CD14-positive monocyte (primary cell): ENCODE measurements at regions not wholly inside any gene's neighbourhood (a gene's known extent, or its start where the extent isn't known, plus 50 kb on each side); places are given as distances from the start of the nearest gene placed in this dataset.

ENCODE experiments used
- DNase-seq, 3 donors: peaks; one replicate each; pipeline ENCODE4 v3.0.0-alpha.2; 2011 to 2022
- H2AFZ ChIP-seq: 2 replicates; pipeline ENCODE4 v1.6.0; 2012; ENCODE audit warnings: mild to moderate bottlenecking, low read depth, low read length, inconsistent platforms; ENCODE audit not compliant: insufficient read depth, poor library complexity, severe bottlenecking
- H3K27ac ChIP-seq, 2 donors: 1 replicate in 1 of 2; 2 replicates in 1 of 2; pipeline ENCODE4 v1.5.1; 2012 to 2013; ENCODE audit warnings: low read length in 2 of 2, control low read depth in 1 of 2, inconsistent platforms in 1 of 2, low read depth in 1 of 2, mild to moderate bottlenecking in 1 of 2
- H3K27me3 ChIP-seq, 2 donors: one replicate each; pipeline versions ENCODE4 v1.6.0 to v1.6.1; 2011 to 2013; ENCODE audit warnings: low read length in 2 of 2; ENCODE audit not compliant: control insufficient read depth in 2 of 2, insufficient read depth in 2 of 2
- H3K36me3 ChIP-seq, 2 donors: replicated peaks in 1 of 2; 1 replicate in 1 of 2; 2 replicates in 1 of 2; pipeline versions ENCODE4 v1.5.1 to v1.6.1; 2012 to 2013; ENCODE audit warnings: low read length in 2 of 2, control low read depth in 1 of 2, inconsistent platforms in 1 of 2, mild to moderate bottlenecking in 1 of 2; ENCODE audit not compliant: insufficient read depth in 2 of 2, control insufficient read depth in 1 of 2
- H3K4me1 ChIP-seq, 2 donors: 1 replicate in 1 of 2; 2 replicates in 1 of 2; pipeline versions ENCODE4 v1.5.1 to v1.6.1; 2012 to 2013; ENCODE audit warnings: low read length in 2 of 2, control low read depth in 1 of 2, inconsistent platforms in 1 of 2, mild to moderate bottlenecking in 1 of 2, moderate library complexity in 1 of 2; ENCODE audit not compliant: insufficient read depth in 2 of 2, control insufficient read depth in 1 of 2
- H3K4me2 ChIP-seq: replicated peaks from 2 replicates; pipeline ENCODE3; 2012; ENCODE audit warnings: low read length, moderate library complexity, mild to moderate bottlenecking; ENCODE audit not compliant: poor library complexity, severe bottlenecking; ENCODE audit errors: extremely low read depth
- H3K4me3 ChIP-seq, 3 experiments: fragments of 200-600 bp in 1 of 3; sonication (generic) in 1 of 3; replicated peaks in 1 of 3; 1 replicate in 2 of 3; 2 replicates in 1 of 3; pipeline ENCODE4 v1.5.1; 2011 to 2013; ENCODE audit warnings: low read length in 3 of 3, mild to moderate bottlenecking in 3 of 3, control low read depth in 2 of 3, low read depth in 2 of 3, inconsistent platforms in 1 of 3, moderate library complexity in 1 of 3
- H3K79me2 ChIP-seq: 2 replicates; pipeline ENCODE4 v1.6.0; 2012; ENCODE audit warnings: mild to moderate bottlenecking, control low read depth, inconsistent platforms, low read length, moderate library complexity; ENCODE audit not compliant: insufficient read depth
- H3K9ac ChIP-seq: 2 replicates; pipeline ENCODE4 v1.6.0; 2017; ENCODE audit warnings: low read length, mild to moderate bottlenecking; ENCODE audit not compliant: insufficient read depth, poor library complexity, severe bottlenecking
- H3K9me3 ChIP-seq, 2 donors: replicated peaks in 1 of 2; 1 replicate in 1 of 2; 2 replicates in 1 of 2; pipeline versions ENCODE4 v1.5.1 to v1.6.1; 2012 to 2013; ENCODE audit warnings: low read length in 2 of 2, control low read depth in 1 of 2; ENCODE audit not compliant: control insufficient read depth in 1 of 2, insufficient read depth in 1 of 2
- H4K20me1 ChIP-seq: 2 replicates; pipeline ENCODE4 v1.6.0; 2012; ENCODE audit warnings: mild to moderate bottlenecking, low read length, control low read depth, moderate library complexity; ENCODE audit not compliant: insufficient read depth
- H3K27ac Mint-ChIP-seq, 7 donors: one replicate each; pipeline ENCODE4 v1.8.0; 2020; ENCODE audit warnings: mild to moderate bottlenecking in 7 of 7, mixed read lengths in 7 of 7, moderate library complexity in 6 of 7, inconsistent platforms in 2 of 7
- H3K27me3 Mint-ChIP-seq, 3 donors: one replicate each; pipeline ENCODE4 v1.8.0; 2021 to 2022; ENCODE audit warnings: low read depth in 3 of 3, mild to moderate bottlenecking in 3 of 3, mixed read lengths in 3 of 3, moderate library complexity in 3 of 3, inconsistent platforms in 1 of 3
- H3K36me3 Mint-ChIP-seq, 2 donors: one replicate each; pipeline ENCODE4 v1.8.0; 2020; ENCODE audit warnings: mixed read lengths in 2 of 2, inconsistent platforms in 1 of 2, mild to moderate bottlenecking in 1 of 2
- H3K4me1 Mint-ChIP-seq: one replicate; pipeline ENCODE4 v1.8.0; 2020; ENCODE audit warnings: mild to moderate bottlenecking, mixed read lengths
- H3K4me3 Mint-ChIP-seq, 2 donors: one replicate each; pipeline ENCODE4 v1.8.0; 2020; ENCODE audit warnings: mild to moderate bottlenecking in 2 of 2, mixed read lengths in 2 of 2, moderate library complexity in 1 of 2
- H3K9me3 Mint-ChIP-seq, 7 donors: one replicate each; pipeline ENCODE4 v1.8.0; 2020 to 2022; ENCODE audit warnings: mixed read lengths in 7 of 7, mild to moderate bottlenecking in 6 of 7, moderate library complexity in 6 of 7, inconsistent platforms in 2 of 7
- CTCF ChIP-seq: fragments of 200-600 bp; IDR thresholded peaks from one replicate; pipeline ENCODE4 v1.8.0; 2022; ENCODE audit warnings: antibody characterized with exemption, mild to moderate bottlenecking
- WGBS: methylation state at CpG from one replicate; pipeline ENCODE4 v1.1.5; 2013; ENCODE audit warnings: missing lambda C conversion rate; ENCODE audit not compliant: insufficient coverage; 5-methylcytosine and 5-hydroxymethylcytosine counted together
- intact Hi-C, 2 donors: fragments of 100-400 bp; cut with micrococcal nuclease; formaldehyde crosslinking; loops; one replicate each; pipeline versions ENCODE4 v1.15.0 to v1.15.1; 2023

GRCh38 chr17:77476931-77477805, 336.4 kb downstream of the SEC14L1 start:
- no peak overlapping the region for H3K9ac ChIP-seq
- H3K27me3 ChIP-seq: no peaks in the 10 kb centered on the region
- H4K20me1 ChIP-seq: peaks cover 100% of the 10 kb centered on the region
- Mint-ChIP-seq H3K9me3 (no peaks in the 10 kb centered on the region), H3K36me3 (peaks cover 46 to 54% of the 10 kb centered on the region in 2 donors), H3K27ac (peak overlapping the region in 3 of 7 donors; percentile 21 to 71 (median 24)), H3K27me3 (peaks cover 0 to 2% (median 0%) of the 10 kb centered on the region in 3 donors), H3K4me3 (peak overlapping the region in 1 of 2 donors; percentile 39), H3K4me1 (peaks cover 68% of the 10 kb centered on the region)
- no peak overlapping the region for H3K4me2 ChIP-seq
- H3K36me3 ChIP-seq: peaks cover 11 to 26% of the 10 kb centered on the region in 2 donors
- no peak for DNase-seq
- peaks cover 99% of the 10 kb centered on the region for H3K79me2 ChIP-seq
- H3K4me1 ChIP-seq: peaks cover 55 to 70% of the 10 kb centered on the region in 2 donors
- WGBS: 40% methylated on average over 18 of the region's 22 CpGs
- no peak overlapping the region for H2AFZ ChIP-seq
- TF ChIP-seq CTCF: no peak
- peak overlapping the region in 1 of 2 donors; percentile 43 for H3K27ac ChIP-seq
- H3K4me3 ChIP-seq: no peak overlapping the region
- intact Hi-C loops: no loop called here
- no peaks in the 10 kb centered on the region for H3K9me3 ChIP-seq

DNA sequence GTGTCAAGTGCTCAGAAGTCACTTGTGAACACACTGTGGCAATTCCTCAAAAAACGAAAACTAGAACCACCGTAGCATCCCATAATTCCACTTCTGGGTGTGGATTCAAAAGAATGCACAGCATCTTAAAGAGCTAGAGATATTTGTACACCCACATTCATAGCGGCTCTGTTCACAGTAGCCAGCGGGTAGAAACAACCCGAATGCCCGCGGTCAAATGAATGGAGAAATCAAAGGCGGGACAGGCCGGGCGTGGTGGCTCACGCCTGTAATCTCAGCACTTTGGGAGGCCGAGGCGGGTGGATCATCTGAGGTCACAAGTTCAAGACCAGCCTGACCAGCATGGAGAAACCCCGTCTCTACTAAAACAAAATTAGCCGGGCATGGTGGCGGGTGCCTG, 337.5 kb downstream of the SEC14L1 start:
- H3K4me1 ChIP-seq: peaks cover 43 to 59% of the 10 kb centered on the region in 2 donors
- DNase-seq: no peak
- peaks cover 0 to 2% (median 0%) of the 10 kb centered on the region in 3 donors for H3K27me3 Mint-ChIP-seq
- no peak for TF ChIP-seq CTCF
- peaks cover 57% of the 10 kb centered on the region for H3K4me1 Mint-ChIP-seq
- H3K36me3 ChIP-seq: peaks cover 22 to 37% of the 10 kb centered on the region in 2 donors
- peaks cover 99% of the 10 kb centered on the region for H3K79me2 ChIP-seq
- no peaks in the 10 kb centered on the region for H3K9me3 ChIP-seq
- H3K4me3 ChIP-seq: no peak overlapping the region
- H3K9me3 Mint-ChIP-seq: peaks cover 0 to 2% (median 0%) of the 10 kb centered on the region in 7 donors
- intact Hi-C loops: no loop called here
- H3K4me2 ChIP-seq: no peak overlapping the region
- peak overlapping the region in 3 of 7 donors; percentile 42 to 75 (median 43) for H3K27ac Mint-ChIP-seq
- peaks cover 100% of the 10 kb centered on the region for H4K20me1 ChIP-seq
- H2AFZ ChIP-seq: no peak overlapping the region
- H3K27ac ChIP-seq: no peak overlapping the region
- no peak overlapping the region for H3K9ac ChIP-seq
- no peak overlapping the region for H3K4me3 Mint-ChIP-seq
- no peaks in the 10 kb centered on the region for H3K27me3 ChIP-seq
- WGBS: no CpG with 5 or more reads among the region's 16 CpGs
- H3K36me3 Mint-ChIP-seq: peaks cover 44 to 50% of the 10 kb centered on the region in 2 donors
